ENCODE measurements at regions not wholly inside any gene's neighbourhood (a gene's known extent, or its start where the extent isn't known, plus 50 kb on each side); places are given as distances from the start of the nearest gene placed in this dataset.

GRCh38 chr18:27467073-27467472 is 282.0 kb upstream of the CHST9 start:
- H3K36me3 Mint-ChIP-seq (ENCODE audit: low read depth): no peaks in the 10 kb centered on the region
- H3K27me3 Mint-ChIP-seq: no peaks in the 10 kb centered on the region
- ChIA-PET POLR2A (no interaction called here), CTCF (no interaction called here)
- no peaks in the 10 kb centered on the region for H3K4me1 Mint-ChIP-seq (ENCODE audit: low read depth)
- no peak overlapping the region for H3K4me3 Mint-ChIP-seq
- ATAC-seq (no peak), DNase-seq (no peak)
- TF ChIP-seq CTCF (IDR thresholded peaks at IDR 0.05): no peak
- no peaks in the 10 kb centered on the region for H3K9me3 Mint-ChIP-seq
- no peak overlapping the region for H3K27ac Mint-ChIP-seq
- intact Hi-C loops (cut with micrococcal nuclease): no loop called here

GRCh38 chr18:27461957-27462356 is 276.8 kb upstream of the CHST9 start:
- ATAC-seq: no peak
- Mint-ChIP-seq H3K9me3 (peaks cover 1% of the 10 kb centered on the region), H3K36me3 (ENCODE audit: low read depth) (no peaks in the 10 kb centered on the region), H3K4me3 (no peak overlapping the region), H3K27me3 (no peaks in the 10 kb centered on the region), H3K27ac (no peak overlapping the region), H3K4me1 (ENCODE audit: low read depth) (no peaks in the 10 kb centered on the region)
- TF ChIP-seq CTCF (IDR thresholded peaks at IDR 0.05): no peak
- POLR2A ChIA-PET: no interaction called here
- intact Hi-C loops (cut with micrococcal nuclease): no loop called here
- CTCF ChIA-PET: no interaction called here
- no peak for DNase-seq

GRCh38 chr18:27449104-27449503 is 264.0 kb upstream of the CHST9 start:
- Mint-ChIP-seq H3K4me1 (ENCODE audit: low read depth) (no peaks in the 10 kb centered on the region), H3K9me3 (peaks cover 9% of the 10 kb centered on the region), H3K36me3 (ENCODE audit: low read depth) (no peaks in the 10 kb centered on the region), H3K4me3 (no peak overlapping the region), H3K27ac (no peak overlapping the region), H3K27me3 (no peaks in the 10 kb centered on the region)
- POLR2A ChIA-PET: interaction anchor here (0.5 kb wide), 1 partner anchor 661 kb away, joined by 3 read pairs; no protein-coding TSS in a partner anchor
- intact Hi-C loops (cut with micrococcal nuclease): no loop called here
- CTCF ChIA-PET: no interaction called here
- no peak for ATAC-seq
- no peak for DNase-seq
- no peak for TF ChIP-seq CTCF (IDR thresholded peaks at IDR 0.05)

GRCh38 chr18:27447930-27448329 is 262.8 kb upstream of the CHST9 start:
- Mint-ChIP-seq H3K4me1 (ENCODE audit: low read depth) (no peaks in the 10 kb centered on the region), H3K36me3 (ENCODE audit: low read depth) (no peaks in the 10 kb centered on the region), H3K9me3 (peaks cover 6% of the 10 kb centered on the region), H3K27me3 (no peaks in the 10 kb centered on the region), H3K4me3 (no peak overlapping the region), H3K27ac (no peak overlapping the region)
- POLR2A ChIA-PET: no interaction called here
- ATAC-seq (no peak), DNase-seq (no peak)
- no peak for TF ChIP-seq CTCF (IDR thresholded peaks at IDR 0.05)
- CTCF ChIA-PET: interaction anchor here (0.7 kb wide), 1 partner anchor 19 kb away, joined by 3 read pairs; no protein-coding TSS in a partner anchor
- intact Hi-C loops (cut with micrococcal nuclease): no loop called here

GRCh38 chr18:27447451-27447881 is 262.4 kb upstream of the CHST9 start:
- no peak for DNase-seq
- Mint-ChIP-seq H3K27me3 (no peaks in the 10 kb centered on the region), H3K9me3 (peaks cover 6% of the 10 kb centered on the region), H3K27ac (no peak overlapping the region), H3K36me3 (ENCODE audit: low read depth) (no peaks in the 10 kb centered on the region), H3K4me3 (no peak overlapping the region), H3K4me1 (ENCODE audit: low read depth) (no peaks in the 10 kb centered on the region)
- POLR2A ChIA-PET: no interaction called here
- TF ChIP-seq CTCF (IDR thresholded peaks at IDR 0.05): no peak
- CTCF ChIA-PET: interaction anchor here (0.7 kb wide), 1 partner anchor 18 kb away, joined by 3 read pairs; no protein-coding TSS in a partner anchor
- intact Hi-C loops (cut with micrococcal nuclease): no loop called here
- ATAC-seq: no peak

Measured in activated CD8-positive, alpha-beta T cell treated with anti-CD3 and anti-CD28 coated beads for 36 hours (primary cell).